ENCODE measurements at regions not wholly inside any gene's neighbourhood (a gene's known extent, or its start where the extent isn't known, plus 50 kb on each side); places are given as distances from the start of the nearest gene placed in this dataset.

GRCh38 chr11:32233928-32234327 lies 143.1 kb downstream of the RCN1 start:
- ChIA-PET CTCF (interaction anchor here (1.7 kb wide), 1 partner anchor 12 kb away, joined by 3 read pairs; no protein-coding TSS in a partner anchor), POLR2A (no interaction called here)
- TF ChIP-seq CTCF (IDR thresholded peaks at IDR 0.05; ENCODE audit: control extremely low read depth, extremely low read depth, low read depth, missing control alignments), result no peak
- no peak for DNase-seq (ENCODE audit: extremely low spot score)

GRCh38 chr11:32244453-32244852 lies 153.6 kb downstream of the RCN1 start:
- ChIA-PET CTCF (interaction anchor here (1.0 to 3.8 kb wide), 4 partner anchors 8 to 15 kb away, joined by 3 to 19 read pairs (median 10); no protein-coding TSS in a partner anchor), POLR2A (no interaction called here)
- no peak for TF ChIP-seq CTCF (IDR thresholded peaks at IDR 0.05; ENCODE audit: control extremely low read depth, extremely low read depth, low read depth, missing control alignments)
- no peak for DNase-seq (ENCODE audit: extremely low spot score)

- POLR2A ChIA-PET, result no interaction called here
These were observed 162.8 kb downstream of the RCN1 start for GRCh38 chr11:32253706-32254105.

GRCh38 chr11:32255841-32256240 lies 165.0 kb downstream of the RCN1 start:
- POLR2A ChIA-PET, result no interaction called here
- CTCF ChIA-PET, result interaction anchor here (1.1 to 1.8 kb wide), 2 partner anchors 11 to 33 kb away, joined by 4 to 6 read pairs; no protein-coding TSS in a partner anchor
- no peak for DNase-seq (ENCODE audit: extremely low spot score)
- TF ChIP-seq CTCF (IDR thresholded peaks at IDR 0.05; ENCODE audit: control extremely low read depth, extremely low read depth, low read depth, missing control alignments), result no peak

More at GRCh38 chr11:32253706-32254105, 162.8 kb downstream of the RCN1 start:
- CTCF ChIA-PET, result interaction anchor here (0.7 to 3.9 kb wide), 3 partner anchors 10 to 70 kb away, joined by 3 to 19 read pairs (median 3); no protein-coding TSS in a partner anchor
- DNase-seq (ENCODE audit: extremely low spot score), result no peak
- no peak for TF ChIP-seq CTCF (IDR thresholded peaks at IDR 0.05; ENCODE audit: control extremely low read depth, extremely low read depth, low read depth, missing control alignments)

GRCh38 chr11:32256466-32256865 lies 165.6 kb downstream of the RCN1 start:
- no peak for DNase-seq (ENCODE audit: extremely low spot score)
- TF ChIP-seq CTCF (IDR thresholded peaks at IDR 0.05; ENCODE audit: control extremely low read depth, extremely low read depth, low read depth, missing control alignments), result no peak
- CTCF ChIA-PET, result interaction anchor here (1.1 to 1.8 kb wide), 2 partner anchors 12 to 32 kb away, joined by 4 to 6 read pairs; no protein-coding TSS in a partner anchor
- POLR2A ChIA-PET, result no interaction called here

- DNase-seq (ENCODE audit: extremely low spot score), result peak; percentile 36
- ChIA-PET POLR2A (no interaction called here), CTCF (interaction anchor here (1.2 to 2.7 kb wide), 6 partner anchors 8 to 221 kb away, joined by 3 to 11 read pairs (median 4); no protein-coding TSS in a partner anchor)
- no peak for TF ChIP-seq CTCF (IDR thresholded peaks at IDR 0.05; ENCODE audit: control extremely low read depth, extremely low read depth, low read depth, missing control alignments)
These were observed 168.8 kb downstream of the RCN1 start for GRCh38 chr11:32259641-32260081.
